ENCODE measurements at regions not wholly inside any gene's neighbourhood (a gene's known extent, or its start where the extent isn't known, plus 50 kb on each side); places are given as distances from the start of the nearest gene placed in this dataset.

DNA sequence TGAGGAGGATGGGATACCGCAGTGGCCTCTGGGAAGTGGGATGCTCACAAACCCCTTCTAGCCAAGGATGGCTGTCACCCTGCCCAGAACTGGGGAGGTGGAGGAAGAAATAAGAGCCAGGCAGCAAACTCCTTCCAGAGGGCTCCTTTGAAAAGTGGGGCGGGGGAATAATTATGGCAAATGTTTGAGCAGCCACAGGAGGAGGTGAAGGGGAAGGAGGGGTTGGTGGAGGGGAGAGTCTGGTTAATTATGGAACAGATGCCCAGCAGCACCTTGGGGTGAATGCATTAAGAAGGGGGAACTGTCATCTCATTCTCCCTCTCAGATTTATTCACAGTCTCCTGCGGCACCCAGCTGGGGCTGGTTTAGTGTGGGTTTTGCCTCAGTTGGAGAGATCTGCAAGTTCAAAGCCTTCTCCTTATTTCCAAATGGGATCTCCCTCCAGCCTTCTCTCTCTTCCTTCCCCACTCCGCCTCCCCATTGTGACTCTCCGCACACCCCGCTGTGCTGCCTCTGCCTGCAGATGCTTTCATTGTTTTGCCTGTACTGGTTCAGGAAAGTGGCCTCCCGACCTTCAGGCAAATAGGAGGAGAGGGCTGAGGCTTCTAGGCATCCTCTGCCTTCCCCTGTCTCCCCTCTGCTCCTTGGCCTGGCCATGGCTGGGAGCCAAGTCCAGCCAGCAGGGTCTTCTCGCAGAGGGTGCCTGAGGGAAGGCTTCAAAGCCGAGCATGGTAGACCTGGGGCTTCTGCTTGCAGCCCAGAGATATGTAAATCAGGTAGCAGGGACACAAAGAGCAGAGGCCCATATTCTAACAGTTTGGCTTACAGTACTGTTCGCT is 457.2 kb upstream of the MEX3C start:
- no peak for DNase-seq
- in situ Hi-C loops (cut with MboI; ENCODE audit: low pct_unique_long_range_greater_than_20kb, low sequenced_read_pairs): no loop called here

DNA sequence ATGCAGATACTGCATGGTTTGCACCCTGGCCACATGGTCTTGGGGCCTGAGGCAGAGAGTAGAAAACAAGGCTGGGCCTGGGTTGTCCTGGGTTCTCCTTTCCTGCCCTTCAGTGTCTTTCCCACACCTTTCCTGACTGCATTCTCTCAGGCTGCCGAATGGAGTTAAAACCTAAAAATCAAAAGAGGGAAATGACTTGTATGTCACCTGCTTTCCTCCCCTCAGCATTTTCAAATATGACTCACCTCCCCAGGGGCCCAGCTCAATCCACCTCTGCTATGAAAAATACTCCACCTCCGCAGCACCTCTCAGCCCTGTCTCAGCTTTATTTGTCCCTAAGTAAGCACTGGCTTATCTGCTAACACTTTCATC is 457.8 kb upstream of the MEX3C start:
- DNase-seq: no peak

DNA sequence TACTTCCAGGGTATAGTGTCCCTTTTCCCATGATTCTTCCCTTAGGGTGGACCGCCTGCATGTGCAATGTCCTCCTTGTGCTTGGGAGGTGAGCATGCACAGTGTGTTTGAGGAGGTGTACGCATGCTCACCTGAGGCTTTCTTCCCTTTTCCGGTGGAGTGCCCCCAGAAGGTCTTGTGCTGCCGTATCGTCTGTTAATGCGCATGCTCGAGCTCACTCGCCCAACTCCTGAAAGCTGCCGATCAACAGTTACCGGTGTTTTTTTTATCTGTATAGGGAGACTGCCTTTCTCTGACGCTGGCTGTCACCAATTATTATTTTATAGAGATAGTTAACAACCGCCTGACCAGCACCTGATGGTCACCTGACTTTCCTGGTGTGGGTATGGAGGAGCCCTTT is 458.8 kb upstream of the MEX3C start:
- in situ Hi-C loops (cut with MboI; ENCODE audit: low pct_unique_long_range_greater_than_20kb, low sequenced_read_pairs): no loop called here

More for the DNA sequence above, 457.8 kb upstream of the MEX3C start:
- in situ Hi-C loops (cut with MboI; ENCODE audit: low pct_unique_long_range_greater_than_20kb, low sequenced_read_pairs): no loop called here

DNA sequence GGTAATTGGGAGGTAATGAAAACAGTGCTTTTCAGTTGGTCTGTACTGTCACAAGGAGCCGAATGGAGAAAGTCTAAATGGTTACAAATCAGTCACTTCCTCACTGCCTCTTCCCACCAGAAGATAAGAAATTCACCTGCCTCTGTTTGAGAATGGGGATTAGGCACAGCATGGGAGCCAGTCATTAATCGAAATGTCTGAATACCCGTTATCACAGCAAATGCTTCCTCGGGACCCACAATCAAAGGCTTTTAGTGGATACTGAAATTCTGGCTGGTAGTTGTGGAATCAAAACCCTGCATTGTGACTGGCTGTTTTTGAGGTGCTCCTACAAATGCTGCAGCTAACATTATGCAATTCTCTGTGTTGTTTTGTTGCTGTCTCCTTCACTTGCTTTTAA is 461.0 kb upstream of the MEX3C start:
- DNase-seq: no peak
- in situ Hi-C loops (cut with MboI; ENCODE audit: low pct_unique_long_range_greater_than_20kb, low sequenced_read_pairs): no loop called here

More for the DNA sequence above, 458.8 kb upstream of the MEX3C start:
- no peak for DNase-seq

DNA sequence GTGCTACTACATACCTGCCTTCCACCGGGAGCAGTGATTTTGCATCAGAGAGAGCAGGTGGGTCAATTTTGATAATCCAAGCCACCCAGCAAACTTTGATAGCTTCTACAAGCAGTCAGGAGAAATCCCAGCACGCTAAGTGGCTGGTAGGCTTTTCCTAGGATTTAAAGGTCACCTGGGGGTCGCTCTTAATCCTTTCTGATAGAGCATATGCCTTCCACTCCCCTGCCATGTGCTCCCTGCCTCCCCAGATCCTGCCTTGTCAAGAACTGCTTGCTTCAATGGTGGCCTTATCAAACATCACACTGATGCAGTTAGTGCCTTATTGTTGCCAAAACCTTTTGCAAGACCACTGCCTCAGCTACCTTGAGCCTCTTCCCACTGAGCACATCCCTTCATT is 462.3 kb upstream of the MEX3C start:
- in situ Hi-C loops (cut with MboI; ENCODE audit: low pct_unique_long_range_greater_than_20kb, low sequenced_read_pairs): no loop called here
- DNase-seq: no peak

DNA sequence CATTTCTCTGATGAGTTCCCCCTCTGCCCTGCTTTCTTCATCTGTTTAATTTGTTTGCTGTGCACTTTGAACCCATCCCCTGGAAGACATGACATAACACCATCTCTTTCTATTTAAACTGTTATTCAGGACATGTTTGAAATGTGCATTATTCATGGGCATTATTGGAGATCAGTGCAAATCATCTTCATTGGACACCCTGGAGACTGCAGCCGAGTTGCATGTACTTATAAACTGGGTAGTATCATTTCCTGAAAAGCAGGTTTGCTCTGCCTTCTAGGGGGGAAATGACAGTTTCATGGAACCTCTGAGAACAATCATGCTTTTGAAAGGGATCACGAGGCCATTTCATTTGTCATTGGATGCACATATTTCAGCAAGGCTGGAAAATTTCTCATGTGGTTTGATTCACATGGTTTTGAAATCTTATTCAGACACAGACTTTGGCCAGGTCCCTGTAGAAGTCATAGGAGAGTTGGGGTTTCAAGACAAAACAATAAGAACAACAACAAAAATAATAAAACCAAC is 462.8 kb upstream of the MEX3C start:
- in situ Hi-C loops (cut with MboI; ENCODE audit: low pct_unique_long_range_greater_than_20kb, low sequenced_read_pairs): no loop called here
- no peak for DNase-seq

DNA sequence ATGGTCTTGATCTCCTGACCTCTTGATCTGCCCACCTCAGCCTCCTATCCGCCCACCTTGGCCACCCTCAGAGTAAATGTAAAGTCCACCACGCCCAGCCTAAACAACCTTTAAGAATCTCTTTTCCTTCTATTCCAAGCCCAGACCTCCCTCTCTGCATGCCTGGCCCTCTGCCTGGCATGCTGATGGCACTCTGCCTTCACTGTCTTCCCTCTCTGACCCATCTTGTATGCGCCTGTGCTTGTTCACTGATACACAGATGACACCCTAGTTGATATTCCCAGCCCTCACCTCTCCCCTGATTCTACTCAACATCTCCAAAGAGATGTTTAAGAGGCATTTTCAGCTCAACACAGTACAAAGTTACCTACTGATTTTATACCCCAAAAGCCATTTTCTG is 466.8 kb upstream of the MEX3C start:
- in situ Hi-C loops (cut with MboI; ENCODE audit: low pct_unique_long_range_greater_than_20kb, low sequenced_read_pairs): no loop called here
- DNase-seq: no peak

DNA sequence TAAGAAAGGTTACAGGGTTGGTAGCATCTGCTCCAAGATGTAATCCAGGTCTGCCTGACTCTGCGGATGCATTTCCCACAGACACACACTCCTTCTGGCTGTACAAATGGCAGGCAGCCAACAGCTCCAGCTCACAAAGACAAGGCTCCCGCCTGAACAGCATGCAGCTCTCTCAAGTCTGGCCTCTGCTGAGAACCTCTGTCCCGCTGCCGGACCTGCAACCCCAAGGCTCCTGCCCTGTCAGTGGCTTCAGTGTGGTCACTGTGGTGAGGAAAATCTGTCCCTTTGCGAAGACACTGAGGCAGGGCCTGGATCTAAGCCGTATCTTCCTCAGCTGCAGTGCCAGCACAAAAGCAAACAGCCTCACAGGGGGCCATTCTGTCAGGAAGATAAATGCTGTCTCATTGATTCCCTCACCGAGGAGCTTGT is 469.3 kb upstream of the MEX3C start:
- no peak for DNase-seq

DNA sequence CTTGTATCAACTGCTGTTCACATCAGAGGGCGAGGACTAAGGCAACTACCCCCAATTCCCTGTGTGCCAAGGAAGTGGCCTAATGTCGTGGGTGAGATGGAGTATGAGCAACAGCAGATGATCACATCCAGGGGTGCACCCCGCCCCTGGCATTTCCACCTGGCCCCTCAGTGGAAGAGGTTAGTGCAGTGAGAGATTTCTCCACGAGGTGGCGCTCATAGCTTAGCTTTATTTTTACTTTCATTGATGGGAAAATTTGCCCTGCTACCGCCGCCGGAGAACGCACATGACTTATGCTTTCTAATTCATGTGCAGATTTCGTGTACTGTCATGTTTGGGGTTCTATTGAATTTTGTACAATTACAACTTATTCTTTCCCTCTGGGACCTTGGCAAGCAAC is 470.6 kb upstream of the MEX3C start:
- in situ Hi-C loops (cut with MboI; ENCODE audit: low pct_unique_long_range_greater_than_20kb, low sequenced_read_pairs): no loop called here
- peak; percentile 69 for DNase-seq

More for the DNA sequence above, 469.3 kb upstream of the MEX3C start:
- in situ Hi-C loops (cut with MboI; ENCODE audit: low pct_unique_long_range_greater_than_20kb, low sequenced_read_pairs): no loop called here

DNA sequence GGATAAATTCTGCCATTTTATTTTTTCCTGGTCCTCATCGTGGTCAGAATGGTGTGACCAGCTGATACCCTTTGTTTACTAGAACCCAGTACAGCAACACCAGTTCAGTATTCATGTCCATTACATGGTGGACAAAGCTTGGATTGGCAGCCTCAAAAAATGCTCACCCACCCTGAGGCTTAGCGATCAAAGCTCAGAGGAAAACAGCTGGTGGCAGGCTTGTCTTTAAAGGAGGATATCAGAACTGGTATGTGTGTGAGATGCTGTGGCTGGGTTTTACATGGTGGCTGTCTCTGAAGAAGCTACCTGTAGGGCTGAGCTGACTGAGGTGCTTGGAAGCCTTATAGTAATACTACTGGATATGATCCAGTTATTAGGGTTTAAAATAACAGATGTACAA is 471.1 kb upstream of the MEX3C start:
- no peak for DNase-seq
- in situ Hi-C loops (cut with MboI; ENCODE audit: low pct_unique_long_range_greater_than_20kb, low sequenced_read_pairs): no loop called here

DNA sequence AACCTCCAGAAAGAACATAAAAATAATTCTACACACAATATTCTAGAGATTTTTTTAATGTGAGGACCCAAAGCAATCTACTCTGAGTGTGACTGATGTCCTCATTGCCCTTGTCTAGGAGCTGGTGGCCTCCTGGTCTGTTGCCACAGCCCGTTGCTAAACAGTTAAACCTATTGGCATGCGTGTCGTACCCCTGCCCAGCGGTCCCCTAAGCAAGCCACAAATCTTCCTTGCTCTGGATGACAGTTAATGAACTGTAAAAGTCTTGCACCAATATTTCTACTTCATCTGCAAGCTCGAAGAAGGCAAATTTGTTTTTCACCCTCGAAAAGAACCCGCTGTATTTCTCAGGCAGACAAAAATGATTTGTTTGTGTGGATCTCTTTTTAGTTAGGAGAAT is 489.1 kb upstream of the MEX3C start:
- DNase-seq: no peak
- in situ Hi-C loops (cut with MboI; ENCODE audit: low pct_unique_long_range_greater_than_20kb, low sequenced_read_pairs): no loop called here

DNA sequence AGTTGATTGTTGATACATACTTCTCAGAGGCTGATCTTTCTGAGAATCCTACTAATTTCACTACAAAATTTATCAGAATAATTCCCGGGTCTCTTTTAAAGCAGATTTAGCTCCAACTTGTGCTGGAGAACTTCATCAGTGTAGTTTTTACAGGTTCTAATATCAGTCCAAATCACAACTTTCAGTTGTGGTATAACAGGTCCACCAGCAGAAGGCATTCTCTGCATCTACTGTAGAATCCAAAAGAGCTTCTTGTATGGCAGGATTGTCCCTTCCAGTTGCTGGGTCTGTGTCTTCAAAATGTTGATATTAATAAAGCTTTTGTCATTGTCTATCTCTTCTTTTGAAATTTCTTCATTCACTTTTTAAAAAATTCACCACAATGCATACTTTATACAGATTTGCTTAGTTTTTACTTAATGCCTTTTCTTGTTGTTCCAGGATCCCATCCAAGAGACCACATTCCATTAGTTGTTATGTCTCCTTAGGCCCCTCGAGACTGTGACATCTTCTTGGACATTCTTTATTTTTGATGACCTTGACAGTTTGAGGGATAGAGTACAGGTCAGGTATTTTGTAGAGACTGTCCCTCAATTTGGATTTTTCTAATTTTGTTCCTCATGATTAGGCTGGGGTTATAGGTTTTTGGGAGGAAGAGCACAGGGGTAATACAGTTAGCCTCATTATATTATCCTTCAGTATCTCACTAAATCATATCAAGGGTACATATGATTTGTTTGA is 490.5 kb upstream of the MEX3C start:
- DNase-seq: no peak
- in situ Hi-C loops (cut with MboI; ENCODE audit: low pct_unique_long_range_greater_than_20kb, low sequenced_read_pairs): no loop called here

DNA sequence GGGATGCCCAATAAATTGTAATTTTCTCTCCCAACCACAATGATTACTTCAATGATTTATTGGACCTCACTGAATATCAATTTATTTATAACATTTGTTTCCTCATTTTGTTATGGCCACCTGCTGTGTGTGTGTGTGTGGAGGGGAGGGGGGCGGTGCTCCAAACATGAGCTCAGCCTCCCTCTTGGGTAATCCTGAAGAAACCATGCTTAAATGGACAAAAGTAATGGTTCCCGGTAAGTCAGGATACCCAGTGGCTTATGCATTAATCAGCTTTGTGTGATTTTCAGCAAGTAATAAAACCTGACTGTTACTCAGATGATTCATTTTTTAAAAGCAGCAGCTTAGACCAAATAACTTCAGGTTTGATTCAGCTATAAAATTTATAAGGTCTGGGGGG is 495.1 kb upstream of the MEX3C start:
- in situ Hi-C loops (cut with MboI; ENCODE audit: low pct_unique_long_range_greater_than_20kb, low sequenced_read_pairs): no loop called here

DNA sequence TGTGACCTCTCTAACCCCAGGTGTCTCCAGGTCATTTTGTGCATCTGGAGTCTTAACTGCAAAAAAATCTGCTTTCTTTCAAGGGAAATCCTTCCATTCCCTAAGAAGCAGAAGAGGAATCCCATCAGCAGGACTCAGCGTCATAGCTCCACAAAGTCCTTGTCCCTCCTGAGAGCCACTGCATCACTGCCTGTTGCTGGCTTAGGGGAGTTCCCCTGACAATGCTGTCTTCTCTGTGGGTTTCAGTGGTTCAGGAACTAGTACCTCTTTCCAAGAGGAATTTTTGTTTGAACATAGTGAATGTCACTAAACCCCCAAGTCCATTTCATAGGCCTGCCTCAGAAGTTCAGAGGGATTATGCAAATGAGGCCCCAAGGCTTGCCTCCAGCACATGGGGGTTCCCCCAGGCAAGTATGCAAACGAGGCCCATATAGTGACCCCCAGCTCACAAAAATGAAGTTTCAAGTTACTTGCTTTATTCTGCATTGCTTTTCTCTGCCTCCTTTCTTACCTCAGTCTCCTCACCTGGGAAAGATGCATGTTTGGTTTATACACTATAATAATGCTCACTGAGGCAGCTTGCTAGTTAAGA is 513.9 kb upstream of the MEX3C start:
- no peak for DNase-seq
- in situ Hi-C loops (cut with MboI; ENCODE audit: low pct_unique_long_range_greater_than_20kb, low sequenced_read_pairs): no loop called here

More for the DNA sequence above, 495.1 kb upstream of the MEX3C start:
- no peak for DNase-seq

DNA sequence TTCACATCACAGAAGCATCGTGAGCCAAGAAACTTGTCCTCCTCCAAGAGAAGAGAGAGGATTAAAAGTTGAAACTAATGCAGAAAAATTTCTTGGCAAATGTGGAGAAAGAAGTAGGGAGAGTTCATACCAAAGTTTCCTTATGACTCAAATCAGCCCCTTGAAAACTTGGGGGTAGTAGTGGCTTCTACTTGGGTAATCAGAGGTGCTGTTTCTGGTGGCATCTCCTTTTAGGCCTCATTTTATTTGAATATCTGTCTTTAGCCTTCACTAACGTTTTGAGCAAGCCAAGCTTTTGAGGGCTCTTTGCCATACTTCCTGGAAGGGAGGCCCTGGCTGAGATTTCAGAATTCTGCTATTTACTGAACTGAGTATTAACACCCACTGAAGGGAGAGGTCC is 515.3 kb upstream of the MEX3C start:
- in situ Hi-C loops (cut with MboI; ENCODE audit: low pct_unique_long_range_greater_than_20kb, low sequenced_read_pairs): no loop called here
- no peak for DNase-seq

DNA sequence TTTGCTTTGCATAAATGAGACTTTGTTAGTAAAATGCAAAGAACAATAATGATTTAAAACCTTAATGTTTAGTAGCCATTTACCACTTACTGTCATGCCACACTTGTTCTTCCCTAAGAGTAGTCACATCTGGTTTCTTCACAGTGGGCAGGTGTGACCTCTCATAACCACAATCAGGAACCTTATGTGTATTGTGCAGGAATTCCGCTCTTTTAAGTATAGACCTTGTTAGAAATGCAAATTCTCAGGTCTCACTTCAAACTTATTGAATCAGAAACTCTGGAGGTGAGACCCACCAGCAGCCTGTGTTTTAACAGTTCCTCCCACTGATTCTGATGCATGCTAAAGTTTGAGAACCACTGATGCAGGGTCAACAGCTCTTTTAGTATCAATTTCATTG is 518.8 kb upstream of the MEX3C start:
- no peak for DNase-seq
- in situ Hi-C loops (cut with MboI; ENCODE audit: low pct_unique_long_range_greater_than_20kb, low sequenced_read_pairs): no loop called here

DNA sequence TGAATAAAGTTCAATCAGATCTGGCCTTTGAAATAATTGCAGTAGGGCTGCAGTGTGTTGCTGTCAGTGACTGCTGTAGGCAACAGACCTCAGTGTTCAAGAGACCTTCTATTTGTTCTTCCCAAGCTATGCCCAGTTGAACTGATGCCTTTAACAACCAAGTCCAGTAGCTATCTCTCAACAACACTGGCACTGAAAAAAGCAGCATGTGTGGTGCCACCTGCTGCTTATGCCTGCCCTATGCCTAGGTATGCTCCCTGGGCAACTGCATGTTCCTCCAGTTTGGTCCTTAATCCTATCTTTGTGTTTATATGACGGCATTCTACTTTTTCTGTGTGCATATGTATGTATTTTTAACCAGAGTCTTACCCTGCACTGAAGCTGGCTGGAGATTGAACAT is 523.9 kb upstream of the MEX3C start:
- in situ Hi-C loops (cut with MboI; ENCODE audit: low pct_unique_long_range_greater_than_20kb, low sequenced_read_pairs): no loop called here
- DNase-seq: no peak

DNA sequence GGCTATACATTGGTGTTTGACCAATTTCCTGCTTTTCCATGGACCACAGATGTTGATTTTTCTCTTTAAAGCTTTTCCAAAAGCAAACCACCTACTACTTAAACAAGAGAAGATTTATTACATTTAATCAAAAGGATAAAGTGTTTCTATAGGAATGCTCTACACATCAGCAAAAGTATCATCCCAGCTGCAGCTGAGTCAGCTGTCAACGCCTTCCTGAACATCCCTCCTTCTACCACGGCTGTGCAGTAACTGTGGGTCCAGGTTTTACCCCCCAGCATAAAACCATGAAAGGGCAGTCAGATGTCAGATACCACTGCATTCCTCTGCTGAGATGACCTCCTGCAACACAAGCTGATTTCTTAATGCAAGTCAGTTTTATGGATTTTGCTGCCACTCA is 524.5 kb upstream of the MEX3C start:
- in situ Hi-C loops (cut with MboI; ENCODE audit: low pct_unique_long_range_greater_than_20kb, low sequenced_read_pairs): no loop called here
- no peak for DNase-seq

DNA sequence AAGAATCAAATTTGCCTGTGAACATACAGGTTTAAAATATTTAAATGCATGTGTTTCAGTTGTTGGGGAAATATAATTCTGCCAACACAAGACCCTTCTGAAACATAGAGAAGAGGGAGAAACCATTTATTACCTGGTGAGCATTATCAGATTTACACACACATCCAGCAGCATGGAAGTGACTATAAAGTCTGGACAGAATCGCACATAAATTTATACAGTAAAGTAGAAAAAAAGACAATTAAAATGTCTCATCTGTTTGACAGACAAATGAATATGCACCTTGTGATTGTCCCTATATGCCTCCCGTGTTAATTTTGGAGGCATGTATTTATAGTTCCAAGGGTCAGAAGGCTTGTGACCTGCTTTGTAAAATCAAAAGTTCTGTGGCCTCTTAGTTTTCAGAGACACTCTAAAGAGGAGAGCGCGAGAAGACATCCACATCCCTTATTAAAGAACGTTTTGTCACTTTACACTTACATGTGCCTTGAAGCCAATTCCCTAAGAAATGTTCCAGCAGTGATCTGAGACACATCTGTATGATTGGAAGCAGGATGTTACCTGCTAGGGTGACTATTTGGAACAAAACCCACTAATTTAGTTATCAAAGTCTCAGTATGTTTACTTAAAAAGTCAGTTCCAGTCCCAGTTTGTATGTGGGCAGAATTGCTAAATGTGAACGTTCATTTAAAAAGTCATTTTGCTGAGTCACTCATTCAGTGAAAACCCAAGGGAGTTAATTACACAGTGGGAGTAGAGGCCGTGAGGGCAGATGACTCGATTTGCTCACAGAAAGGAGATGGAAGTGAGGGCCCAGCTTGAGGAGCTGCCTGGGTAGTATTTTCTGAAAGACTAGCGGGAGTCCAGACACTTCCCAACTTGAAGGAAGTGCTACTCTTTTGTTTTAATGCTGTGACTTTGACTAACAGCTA is 527.6 kb upstream of the MEX3C start:
- in situ Hi-C loops (cut with MboI; ENCODE audit: low pct_unique_long_range_greater_than_20kb, low sequenced_read_pairs): no loop called here
- DNase-seq: peak; percentile 5
